Thyroid gland (tissue), 4 donors: ENCODE measurements at regions not wholly inside any gene's neighbourhood (a gene's known extent, or its start where the extent isn't known, plus 50 kb on each side); places are given as distances from the start of the nearest gene placed in this dataset.

Source experiments
- CTCF ChIP-seq, 6 experiments: fragments of 200-600 bp in 3 of 6; fragments of 450-650 bp in 3 of 6; sonication (generic) in 3 of 6; IDR thresholded peaks; one replicate each; pipeline ENCODE4 v1.5.1; 2016 to 2019; ENCODE audit warnings: antibody characterized with exemption in 6 of 6, mild to moderate bottlenecking in 2 of 6, inconsistent platforms in 1 of 6, moderate library complexity in 1 of 6
- POLR2A ChIP-seq, 2 donors: fragments of 450-650 bp; IDR thresholded peaks; one replicate each; pipeline ENCODE4 v1.6.1; 2017; ENCODE audit warnings: antibody characterized with exemption in 2 of 2, mild to moderate bottlenecking in 2 of 2, moderate library complexity in 1 of 2

DNA sequence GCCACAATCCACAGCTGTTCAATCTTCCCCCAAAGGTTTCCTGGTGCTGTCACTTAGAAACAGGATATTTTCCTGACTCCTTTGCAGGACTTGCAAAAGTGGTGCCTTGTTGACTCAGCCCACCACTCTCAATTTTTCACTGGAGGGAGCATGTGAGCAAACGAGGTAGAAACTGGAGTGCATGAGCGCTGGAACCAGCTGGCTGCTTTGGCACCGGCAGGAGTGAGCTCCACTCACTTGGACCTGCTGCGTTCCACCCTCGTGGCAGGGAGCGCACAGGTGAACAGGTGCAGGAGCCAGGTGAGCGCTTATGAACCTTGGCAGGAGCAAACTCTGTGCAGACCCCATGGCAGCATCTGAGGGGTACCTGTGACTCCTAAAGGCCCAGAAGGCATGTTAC lies 364.1 kb upstream of the RORB start:
- TF ChIP-seq CTCF (IDR thresholded peaks at IDR 0.05) (no peak), POLR2A (IDR thresholded peaks at IDR 0.05) (no peak)
